Activated effector memory CD4-positive, alpha-beta T cell treated with anti-CD3 and anti-CD28 coated beads, Interleukin-2, amount 50 U/mL, for 16 hours (primary cell): ENCODE measurements at regions not wholly inside any gene's neighbourhood (a gene's known extent, or its start where the extent isn't known, plus 50 kb on each side); places are given as distances from the start of the nearest gene placed in this dataset.
A peak's percentile ranks its signal among the peaks of the same experiment; 100 is the strongest.
"Not testable (repeated sequence)": the region's sequence is repeated elsewhere in the genome, so short reads cannot be mapped to it uniquely, and the experiment has no call there.

Experiments used
- DNase-seq: peaks from one replicate; pipeline ENCODE4 v3.0.0-alpha.2; 2020

DNA sequence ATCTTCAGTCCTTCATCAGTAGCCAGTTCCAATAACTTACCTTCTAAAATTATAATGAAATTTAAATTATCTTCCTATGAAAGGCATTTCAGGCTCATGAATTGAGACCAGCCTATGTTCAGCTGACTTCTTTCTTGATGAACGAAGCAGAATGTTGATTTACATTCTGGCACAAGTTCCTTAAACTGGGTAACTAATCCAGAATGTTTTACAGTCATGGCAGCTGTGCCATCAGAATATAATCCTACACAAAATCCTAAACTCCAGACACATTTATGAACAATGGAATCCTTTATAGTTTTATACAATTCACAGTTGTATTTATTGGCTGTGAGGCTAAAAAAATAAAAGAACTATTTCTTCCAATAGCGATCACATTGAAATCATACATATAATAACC lies 97.3 kb upstream of the CPM start:
- no peak for DNase-seq

DNA sequence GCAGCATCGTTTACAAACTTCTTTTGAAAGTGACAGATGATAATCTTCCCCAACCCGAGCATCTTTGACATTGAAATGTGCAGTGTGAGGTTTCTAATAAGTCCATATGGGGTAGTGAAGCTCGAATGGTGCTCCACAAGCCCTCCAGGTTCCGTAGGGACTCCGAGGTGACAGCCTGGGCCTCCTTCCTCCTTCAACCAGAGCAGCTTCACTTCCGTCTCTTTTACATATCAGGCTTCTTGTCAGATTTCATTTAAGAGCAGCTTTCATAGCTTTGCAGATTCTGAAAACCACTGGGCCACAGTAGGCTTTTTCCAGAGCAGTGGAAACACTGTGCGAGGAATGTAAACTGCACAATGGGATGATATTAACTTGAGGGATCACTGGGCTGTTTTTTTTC lies 103.6 kb upstream of the CPM start:
- DNase-seq = no peak

DNA sequence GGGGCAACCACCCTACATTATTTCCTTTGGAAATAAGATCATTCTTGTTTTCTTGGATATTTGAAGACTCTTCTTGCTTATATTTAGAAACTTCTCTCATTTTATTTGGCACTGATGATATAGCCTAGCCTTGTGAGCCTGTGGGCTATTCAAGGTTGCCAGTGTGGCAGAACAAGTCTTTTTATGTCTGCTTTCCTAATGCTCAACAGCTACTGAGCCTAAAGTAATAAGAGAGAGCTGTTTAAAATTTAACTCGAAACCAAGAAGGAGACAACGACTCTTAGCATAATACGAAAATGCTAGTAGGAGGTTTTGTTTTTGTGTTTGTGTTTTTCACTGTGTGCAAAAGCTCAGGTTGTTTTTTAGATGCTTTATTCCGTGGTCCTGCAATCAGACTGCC lies 104.0 kb upstream of the CPM start:
- DNase-seq = no peak

DNA sequence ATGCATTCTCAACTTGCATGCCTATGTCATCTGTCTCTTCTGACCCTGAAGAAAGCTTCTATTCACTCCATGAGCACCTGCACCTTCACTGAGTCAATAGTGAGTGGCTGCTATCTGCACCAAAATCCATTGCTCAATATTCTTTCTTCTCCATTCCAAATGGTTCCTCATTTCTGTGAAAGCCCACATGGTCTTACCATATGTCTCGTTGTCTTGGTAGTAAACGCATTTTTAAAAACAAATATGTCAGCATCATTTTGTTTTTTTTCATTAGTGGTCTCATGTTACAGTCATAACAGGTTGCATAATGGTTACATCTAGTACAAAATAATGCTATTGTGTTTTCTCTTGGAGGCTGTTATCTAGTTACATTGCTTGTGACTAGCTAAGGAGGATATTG lies 106.9 kb upstream of the CPM start:
- no peak for DNase-seq

DNA sequence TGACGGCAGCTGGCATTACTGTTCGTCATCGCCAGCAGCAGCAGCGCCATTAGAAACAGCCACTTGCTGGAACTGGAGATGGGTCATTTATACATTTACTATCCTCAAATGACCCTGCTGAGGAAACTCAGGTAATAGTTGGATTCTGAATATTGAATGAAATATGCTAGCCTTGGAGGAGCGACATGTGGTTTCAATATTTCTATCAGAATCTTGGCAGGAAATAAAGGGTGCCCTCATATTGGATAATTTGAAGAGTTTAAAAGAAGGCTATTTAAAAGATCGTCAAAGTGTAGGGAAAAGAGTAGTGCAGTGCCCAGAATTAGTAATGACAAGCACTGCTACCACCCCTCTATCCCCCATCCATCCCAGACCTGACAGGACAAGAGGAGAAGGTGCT lies 109.6 kb upstream of the CPM start:
- DNase-seq = no peak

DNA sequence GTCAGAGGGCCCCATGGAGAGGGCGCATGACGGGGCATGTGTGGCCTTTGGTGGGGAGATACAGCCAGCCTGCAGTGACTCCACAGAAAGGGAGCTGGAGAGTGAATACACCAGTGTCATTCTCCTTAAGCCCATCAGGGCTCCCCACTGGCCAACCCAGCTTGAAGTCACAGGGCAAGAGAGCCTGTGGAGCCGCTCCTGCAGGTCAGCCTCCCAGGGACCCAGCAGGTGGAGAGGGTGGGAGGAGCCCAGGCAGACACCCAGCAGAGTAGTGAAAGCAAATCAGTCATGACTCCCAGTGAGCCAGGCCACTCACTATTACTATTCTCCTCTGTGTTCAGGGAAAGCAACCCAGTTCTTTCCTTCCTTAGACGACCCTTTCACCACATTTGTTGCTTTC lies 110.0 kb upstream of the CPM start:
- DNase-seq = no peak

DNA sequence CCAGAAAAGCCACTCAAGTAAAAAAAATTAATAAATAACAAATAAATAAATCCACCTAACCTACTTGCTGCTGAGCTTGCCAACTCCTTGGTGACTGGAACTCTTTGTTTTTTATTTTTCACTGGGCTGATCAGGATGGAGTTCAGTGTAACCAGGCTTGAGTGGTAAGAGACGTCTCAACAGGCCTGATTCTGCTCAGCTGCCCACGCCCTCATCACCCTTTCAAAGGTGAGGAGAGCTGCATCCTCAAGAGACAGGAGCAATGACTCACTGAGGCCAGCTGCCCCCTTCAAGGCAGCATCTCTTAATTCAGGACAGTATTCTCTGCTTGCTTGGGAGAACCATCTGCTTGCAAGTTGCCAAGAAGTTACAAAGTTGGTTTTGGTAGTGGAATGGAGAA lies 111.9 kb upstream of the CPM start:
- no peak for DNase-seq

DNA sequence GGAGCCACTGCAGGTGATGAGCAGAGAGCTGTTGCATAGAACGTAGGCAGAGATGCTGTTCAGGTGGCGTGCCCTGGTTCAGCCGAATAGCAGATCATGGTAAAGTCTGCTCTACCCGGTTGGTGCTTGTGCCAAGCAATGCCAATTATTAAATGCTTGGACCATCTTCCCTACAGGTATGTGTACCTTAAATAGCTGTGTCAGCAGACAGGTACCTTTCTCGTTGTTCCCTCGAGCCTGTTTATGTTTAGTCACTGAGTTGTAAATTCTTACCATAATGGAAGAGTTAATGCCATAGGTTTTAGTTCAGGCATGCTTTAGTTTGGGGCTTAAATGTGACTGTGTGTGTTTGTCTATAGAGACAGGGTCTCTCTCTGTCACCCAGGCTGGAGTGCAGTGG lies 112.5 kb upstream of the CPM start:
- DNase-seq = no peak

DNA sequence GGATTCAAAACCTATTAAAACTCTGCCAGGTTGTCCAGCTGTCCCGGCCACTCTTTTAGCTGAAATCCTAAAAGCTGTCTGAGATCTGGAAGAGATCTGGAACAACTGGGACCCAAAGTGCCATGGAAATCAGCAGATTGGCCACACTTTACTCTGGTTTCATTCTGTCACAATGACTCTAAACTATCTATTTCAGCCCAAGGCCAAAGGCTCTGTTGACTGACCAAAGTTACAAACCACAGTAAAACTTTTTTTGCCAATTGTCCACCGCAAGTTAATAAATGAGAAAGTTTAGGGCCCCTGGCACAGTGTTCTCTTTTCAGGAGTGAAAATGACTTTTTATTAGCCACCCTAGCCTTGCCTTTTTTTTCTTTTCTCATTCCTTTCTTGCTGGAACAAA lies 113.4 kb upstream of the CPM start:
- no peak for DNase-seq

DNA sequence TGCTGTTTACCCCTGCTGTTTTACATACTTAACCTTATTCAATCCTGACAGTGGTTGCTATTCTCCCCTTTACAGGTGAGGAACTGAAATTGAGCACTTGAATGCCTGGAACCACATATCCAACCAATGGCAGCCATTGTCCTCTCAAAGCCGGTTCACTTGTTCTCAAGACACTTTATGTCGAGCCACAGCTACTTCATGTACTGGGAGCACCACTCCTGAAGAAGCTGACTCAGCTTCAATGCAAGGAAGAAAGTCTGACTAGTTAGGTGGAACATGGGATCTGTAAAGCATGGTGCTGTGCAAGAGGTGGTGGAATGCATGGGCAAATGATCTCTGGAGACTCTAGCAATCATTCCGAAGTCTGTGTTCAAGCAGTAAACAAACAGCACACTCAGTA lies 113.9 kb upstream of the CPM start:
- DNase-seq = no peak

DNA sequence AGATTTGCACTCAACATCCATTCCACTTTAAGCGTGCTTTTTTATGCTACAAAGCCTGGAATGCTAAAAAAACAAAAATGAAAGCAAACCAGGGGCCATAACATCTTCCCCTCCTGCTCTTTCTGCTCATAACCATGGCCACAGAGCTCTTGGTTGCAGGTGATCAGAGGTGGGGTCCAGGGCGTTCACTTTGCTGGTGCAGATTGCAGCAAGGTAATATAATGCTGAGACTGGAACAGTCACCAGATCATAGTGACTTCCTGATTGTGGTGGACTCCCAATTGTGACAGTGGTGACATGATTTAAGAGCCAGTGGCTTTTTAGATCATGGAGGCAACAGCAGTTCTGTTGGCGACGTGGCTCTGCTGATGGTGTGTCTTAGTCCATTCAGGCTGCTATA lies 115.0 kb upstream of the CPM start:
- no peak for DNase-seq

DNA sequence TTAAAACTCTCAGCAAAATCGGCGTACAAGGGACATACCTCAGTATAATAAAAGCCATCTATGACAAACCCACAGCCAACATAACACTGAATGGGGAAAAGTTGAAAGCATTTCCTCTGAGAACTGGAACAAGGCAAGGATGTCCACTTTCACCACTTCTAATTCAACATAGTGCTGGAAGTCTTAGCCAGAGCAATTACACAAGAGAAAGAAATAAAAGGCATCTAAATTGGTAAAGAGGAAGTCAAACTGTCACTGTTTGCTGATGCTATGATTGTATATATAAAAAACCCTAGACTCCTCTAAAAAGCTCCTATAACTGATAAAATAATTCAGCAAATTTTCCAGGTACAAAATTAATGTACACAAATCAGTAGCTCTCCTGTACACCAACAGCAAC lies 116.9 kb upstream of the CPM start:
- not testable (repeated sequence) for DNase-seq

DNA sequence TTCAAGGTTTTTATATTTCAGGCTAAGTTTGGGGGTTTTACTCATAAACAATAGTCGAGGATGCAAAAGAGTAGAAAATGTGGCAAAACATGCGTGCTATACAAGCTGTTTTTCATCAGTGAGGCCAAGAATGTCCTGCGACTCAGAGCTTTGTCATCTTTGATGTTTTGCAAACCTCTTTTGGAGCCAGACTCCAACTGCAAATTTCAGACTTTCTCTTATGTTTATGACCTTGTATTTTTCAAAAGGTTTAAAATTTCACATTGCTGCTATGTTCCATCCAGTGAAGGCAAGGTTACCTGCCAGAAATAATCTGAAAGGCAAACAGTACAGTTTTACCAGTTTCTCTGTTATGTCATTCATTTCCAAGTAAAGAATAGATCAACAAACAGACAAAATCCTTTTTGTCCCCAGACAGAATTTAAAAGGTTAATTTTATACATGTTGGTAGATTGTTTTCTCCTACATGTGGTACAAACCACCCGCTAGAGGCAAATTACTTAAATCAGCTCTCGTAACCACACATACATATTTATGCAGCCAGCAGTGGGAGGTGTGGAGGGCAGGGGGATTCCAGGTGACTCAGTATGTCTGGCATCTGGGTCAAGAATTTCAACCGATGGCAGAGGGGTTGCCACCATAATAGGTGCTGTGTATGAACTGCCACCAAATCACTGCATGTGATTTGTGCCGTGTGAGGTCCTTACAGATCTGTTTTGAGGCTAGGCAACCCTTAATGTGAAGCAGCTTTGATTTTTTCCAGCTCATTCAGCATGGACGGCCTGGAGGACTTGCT lies 119.8 kb upstream of the CPM start:
- DNase-seq = peak; percentile 82

DNA sequence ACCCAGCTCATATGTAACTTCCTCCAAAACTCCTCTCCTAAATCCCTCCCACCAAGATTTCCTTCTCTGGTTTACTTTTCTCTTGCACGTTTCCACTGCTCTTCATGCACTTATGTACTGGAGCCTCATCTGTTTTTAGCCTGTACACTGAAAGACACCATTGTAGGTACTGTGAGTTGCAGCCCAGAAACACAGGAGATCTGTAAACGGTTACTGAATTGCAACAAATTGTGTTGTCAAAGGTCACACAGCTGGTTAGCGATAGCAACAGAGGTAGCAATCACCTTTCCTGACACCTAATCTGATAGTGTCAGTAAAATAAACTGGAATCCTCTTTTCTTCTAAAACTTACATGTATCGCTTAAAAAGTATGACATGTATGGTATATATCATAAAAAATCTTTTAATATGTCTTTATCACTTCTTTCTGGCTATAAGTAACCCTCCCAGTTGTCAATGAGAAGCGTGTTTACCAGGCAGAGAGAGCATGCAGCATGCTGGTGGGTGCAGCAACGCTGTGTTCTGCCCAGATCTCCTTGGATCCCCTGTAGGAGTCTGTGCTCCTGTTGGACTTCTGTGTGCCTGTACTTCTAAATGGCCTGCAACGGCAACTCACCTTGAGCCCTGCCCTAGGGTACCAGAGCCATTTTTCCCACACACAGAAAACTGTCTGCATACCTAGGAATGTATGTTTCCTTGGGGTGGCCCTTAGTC lies 121.5 kb upstream of the CPM start:
- DNase-seq = no peak

DNA sequence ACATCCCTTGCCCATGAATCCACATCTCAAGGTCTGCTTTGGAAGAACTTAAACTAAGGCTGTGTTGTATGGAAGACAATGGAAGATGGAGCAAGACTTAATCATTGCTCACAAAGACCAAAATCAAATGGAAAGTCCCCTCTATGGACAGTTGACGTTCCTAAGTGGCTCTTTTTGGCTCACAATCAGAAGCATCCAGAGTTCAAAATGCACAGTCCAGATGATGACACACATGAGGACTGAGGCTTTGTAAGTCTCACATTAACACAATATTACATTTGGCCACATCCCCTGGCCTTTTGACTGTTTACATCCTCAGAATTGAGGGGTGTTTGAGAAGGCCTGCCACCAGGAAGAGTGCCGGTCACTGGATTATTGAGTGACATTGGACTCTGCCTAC lies 122.3 kb upstream of the CPM start:
- no peak for DNase-seq

DNA sequence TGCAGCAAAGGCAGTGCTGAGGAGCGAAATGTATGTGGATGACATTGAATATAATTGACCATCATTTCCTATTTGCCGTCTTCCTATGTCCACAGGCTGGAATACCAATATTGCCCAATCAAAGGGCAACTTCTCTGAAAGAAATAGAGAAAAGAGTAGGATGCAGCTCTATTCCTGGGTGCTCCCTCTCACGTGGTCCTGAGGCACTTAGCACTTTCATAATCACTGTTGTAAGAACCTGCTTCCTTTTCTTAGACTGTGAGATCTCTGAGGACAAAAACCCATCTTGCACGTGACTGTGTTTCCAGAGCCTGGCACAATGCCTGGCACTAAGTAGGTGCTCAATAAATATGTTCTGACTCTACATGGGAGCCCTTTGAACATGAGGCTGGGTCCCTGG lies 122.7 kb upstream of the CPM start:
- no peak for DNase-seq

DNA sequence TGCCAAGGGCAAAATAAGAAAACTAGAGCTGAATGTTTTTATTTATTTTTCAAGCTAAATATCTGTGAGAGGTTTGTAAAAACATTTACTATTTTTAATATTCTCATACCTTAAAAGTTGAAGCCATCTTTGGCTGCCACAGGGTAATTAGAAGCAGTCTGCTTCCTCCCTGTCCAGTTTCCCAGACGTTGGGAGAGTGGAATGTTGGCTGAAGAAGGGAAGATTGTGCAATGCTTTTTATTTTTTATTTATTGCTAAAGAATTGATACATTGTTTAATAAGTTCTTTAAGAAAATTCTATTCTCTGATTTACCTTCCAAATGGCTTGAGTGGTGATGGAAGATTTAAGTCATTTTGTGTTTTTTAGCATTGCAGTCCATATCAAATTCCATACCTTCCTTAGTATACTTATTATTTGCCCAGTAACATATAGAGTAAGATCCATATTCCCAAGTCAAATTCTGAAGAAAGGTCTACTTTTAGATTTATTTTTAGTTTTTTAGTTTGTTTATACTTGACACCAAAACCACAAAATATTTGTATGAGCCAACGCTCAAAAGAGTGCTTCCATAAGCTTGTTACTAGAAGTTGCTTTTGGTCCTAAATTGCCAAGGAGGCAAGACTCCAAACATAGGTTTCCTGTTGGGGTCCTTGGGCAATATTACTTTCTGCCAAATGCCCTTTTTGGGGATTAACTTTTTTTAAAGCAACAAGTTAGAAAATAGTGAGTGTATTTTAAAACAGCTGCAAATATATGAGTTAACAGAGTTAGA lies 124.0 kb upstream of the CPM start:
- no peak for DNase-seq

DNA sequence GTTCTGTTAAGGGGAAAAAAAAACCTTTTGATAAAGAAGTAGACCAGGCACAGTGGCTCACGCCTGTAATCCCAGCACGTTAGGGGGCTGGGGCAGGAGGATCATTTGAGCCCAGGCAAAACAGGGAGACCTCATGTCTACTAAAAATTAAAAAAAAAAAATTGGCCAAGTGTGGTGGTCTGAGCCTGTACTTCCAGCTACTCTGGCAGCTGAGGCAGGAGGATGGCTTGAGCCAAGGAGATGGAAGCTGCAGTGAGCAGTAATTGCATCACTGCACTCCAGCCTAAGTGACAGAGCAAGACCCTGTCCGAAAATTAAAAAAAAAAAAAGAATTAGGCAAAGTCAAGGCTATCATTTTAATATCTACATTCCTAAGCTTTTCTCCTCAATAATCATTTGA lies 124.8 kb upstream of the CPM start:
- DNase-seq = no peak

DNA sequence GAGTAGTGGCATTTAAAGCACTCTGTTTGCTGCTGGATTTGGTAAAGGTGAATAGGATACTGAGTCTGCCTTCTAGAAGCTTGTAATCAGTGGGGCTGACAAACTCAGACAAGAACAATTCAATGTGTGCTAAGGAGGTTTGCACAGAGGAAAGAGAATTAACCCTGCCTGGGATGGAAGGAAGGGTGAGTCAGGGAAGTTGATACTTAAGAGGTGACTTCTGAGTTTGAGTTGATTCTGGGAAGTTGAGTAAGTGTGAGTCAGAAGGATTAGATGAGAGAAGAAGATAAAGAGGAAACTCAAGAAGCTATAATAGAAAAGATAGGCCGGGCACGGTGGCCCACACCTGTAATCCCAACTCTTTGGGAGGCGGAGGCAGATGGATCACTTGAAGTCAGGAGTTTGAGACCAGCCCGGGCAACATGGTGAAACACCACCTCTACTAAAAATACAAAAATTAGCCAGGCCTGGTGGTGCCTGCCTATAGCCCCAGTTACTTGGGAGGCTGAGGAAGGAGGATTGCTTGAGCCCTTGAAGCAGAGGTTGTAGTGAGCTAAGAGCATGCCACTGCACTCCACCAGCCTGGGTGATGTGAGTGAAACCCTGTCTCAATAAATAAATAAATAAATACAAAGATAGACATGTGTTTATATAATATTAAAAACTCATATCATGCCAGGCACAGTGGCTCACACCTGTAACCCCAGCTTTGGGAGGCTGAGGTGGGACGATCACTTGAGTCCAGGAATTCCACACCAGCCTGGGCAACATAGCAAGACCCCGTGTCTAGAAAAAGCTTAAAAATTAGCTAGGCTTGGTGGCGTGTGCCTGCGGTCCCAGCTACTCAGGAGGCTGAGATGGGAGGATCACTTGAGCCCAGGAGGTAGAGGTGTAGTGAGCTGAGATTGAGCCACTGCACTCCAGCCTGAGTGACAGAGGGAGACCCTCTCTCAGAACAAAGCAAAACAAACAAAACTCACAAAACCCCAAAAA lies 126.8 kb upstream of the CPM start:
- DNase-seq = no peak

DNA sequence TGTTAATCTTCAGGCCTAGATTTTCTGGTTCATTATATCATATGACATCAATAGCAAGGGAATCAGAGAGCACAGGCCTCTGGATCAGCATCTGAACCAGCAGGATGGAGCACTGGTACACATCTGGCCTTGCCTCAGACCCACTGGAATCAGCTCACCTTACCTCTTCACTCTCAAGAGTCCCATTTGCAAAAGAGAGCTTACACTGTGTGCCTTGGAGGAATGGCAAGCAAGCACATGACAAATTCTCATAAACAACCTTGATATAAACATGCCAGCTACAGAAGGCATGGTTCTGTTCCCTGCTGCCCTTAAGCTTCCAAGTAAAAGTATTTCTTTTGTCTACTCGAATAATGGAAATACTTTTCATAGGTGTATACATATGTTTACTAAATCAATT lies 128.6 kb upstream of the CPM start:
- DNase-seq = no peak

DNA sequence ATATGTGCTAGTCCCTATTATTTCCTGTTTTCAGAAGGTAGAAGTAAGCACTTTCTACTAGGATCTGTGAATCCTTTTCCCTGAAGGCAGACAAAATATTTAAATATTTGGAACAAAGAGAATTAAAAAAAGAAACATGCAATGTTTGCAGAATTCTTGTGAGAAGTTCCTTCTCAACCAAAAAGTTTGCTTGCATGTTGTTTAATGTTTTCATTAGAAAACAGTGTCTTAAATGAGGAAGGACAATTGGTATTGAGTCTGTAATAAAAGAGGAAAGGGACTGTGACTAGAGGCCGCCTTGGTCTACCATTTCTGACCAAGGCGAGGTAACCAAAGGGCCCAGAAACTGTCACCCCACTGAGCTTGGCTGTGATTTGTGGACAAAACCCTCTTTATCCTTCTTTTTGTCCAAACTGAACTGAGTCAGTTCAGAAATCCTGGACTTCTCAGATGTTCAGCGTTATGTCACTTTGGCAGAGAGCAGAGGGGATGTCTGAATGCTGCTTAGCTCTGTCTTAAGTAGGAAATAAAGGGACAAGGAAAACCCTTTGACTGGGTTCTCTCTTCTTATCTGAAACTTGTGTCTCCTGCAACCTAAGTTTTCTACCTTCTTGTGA lies 129.8 kb upstream of the CPM start:
- no peak for DNase-seq

DNA sequence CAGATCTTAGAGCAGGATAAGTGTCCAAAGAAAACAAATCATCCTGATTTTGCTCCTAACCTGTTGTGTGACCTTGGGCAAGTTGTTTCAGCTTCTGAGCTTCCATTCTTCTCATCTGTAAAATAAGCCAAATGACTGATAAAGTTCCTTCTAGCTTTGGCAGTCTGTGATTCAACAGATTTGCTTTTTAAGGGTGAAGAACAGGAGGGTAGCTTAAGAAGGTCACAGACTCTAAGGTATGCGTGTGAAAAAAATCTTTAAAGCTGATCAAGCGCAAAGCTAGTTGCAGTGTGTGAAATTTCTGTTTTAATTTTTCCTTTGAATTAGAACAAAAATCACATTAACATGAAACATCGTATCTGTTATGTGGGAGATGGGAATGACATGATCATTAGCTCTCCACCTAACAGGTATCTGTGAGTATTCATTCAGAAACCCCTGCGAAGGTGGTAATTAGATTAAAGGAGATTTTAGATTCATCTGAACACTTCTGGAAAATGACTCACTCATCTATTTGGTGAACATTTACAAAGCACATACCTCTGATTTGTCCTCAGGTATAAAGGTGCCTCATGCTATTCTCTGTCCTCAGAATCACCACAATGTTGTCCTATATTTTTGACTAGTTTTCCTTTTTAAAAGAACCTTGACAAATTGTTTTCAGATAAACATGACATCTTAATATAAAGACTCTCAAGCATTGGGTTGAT lies 131.9 kb upstream of the CPM start:
- DNase-seq = no peak
